ENCODE measurements at regions not wholly inside any gene's neighbourhood (a gene's known extent, or its start where the extent isn't known, plus 50 kb on each side); places are given as distances from the start of the nearest gene placed in this dataset.
"Not testable (repeated sequence)": the region's sequence is repeated elsewhere in the genome, so short reads cannot be mapped to it uniquely, and the experiment has no call there.

GRCh38 chr16:75821117-75821516, 94.8 kb upstream of the CPHXL start:
- ChIA-PET CTCF (ENCODE audit: low intra/inter-chr PET ratio, low total read pairs) (no interaction called here), POLR2A (no interaction called here)
- DNase-seq (ENCODE audit: low spot score) (no peak), ATAC-seq (no peak), FAIRE-seq (no peak)
- Histone ChIP-seq H4K20me1 (ENCODE audit: insufficient read depth, low read length) (no peaks in the 10 kb centered on the region), H3K36me3 (replicated peaks in 1 of 2; ENCODE audit: control insufficient read depth in 1 of 2, insufficient read depth in 2 of 2, low read length in 2 of 2) (no peaks in the 10 kb centered on the region), H3K4me3 (replicated peaks in 1 of 3; ENCODE audit: insufficient read depth in 1 of 3, low read depth in 2 of 3, low read length in 3 of 3) (no peak overlapping the region), H3K79me2 (ENCODE audit: insufficient read depth, low read length) (no peaks in the 10 kb centered on the region), H3K9me3 (ENCODE audit: low read length) (no peaks in the 10 kb centered on the region), H3K4me2 (ENCODE audit: low read depth, low read length) (no peak overlapping the region), H3K9ac (ENCODE audit: insufficient read depth, low read depth, low read length) (no peak overlapping the region), H3K27me3 (ENCODE audit: control insufficient read depth in 1 of 2, insufficient read depth in 2 of 2, low read length in 2 of 2) (peaks cover 0 to 12% of the 10 kb centered on the region in 2 experiments; a peak in 1 of 5 replicates), H3K27ac (ENCODE audit: extremely low read length, insufficient read depth, low read length) (no peak overlapping the region), H2AFZ (ENCODE audit: low read length) (no peak overlapping the region), H3K4me1 (ENCODE audit: insufficient read depth, low read length) (no peaks in the 10 kb centered on the region)
- in situ Hi-C loops (cut with HindIII; ENCODE audit: extremely low pct_ligation_motif_present, low pct_unique_long_range_greater_than_20kb): no loop called here
- intact Hi-C loops (cut with micrococcal nuclease; ENCODE audit: unreplicated experiment): no loop called here
- WGBS (ENCODE audit: low lambda C conversion rate): 1% methylated on average over 3 of the region's 3 CpGs
- TF ChIP-seq CREB1 (IDR thresholded peaks at IDR 0.05) (peak; percentile 41; the same call in 1 of the 2 replicates), CREB1 (CRISPR knock-in tag; IDR thresholded peaks at IDR 0.05) (no peak), ZNF224 (CRISPR knock-in tag; IDR thresholded peaks at IDR 0.05) (no peak)
- no TSS peak for BruUV-seq (replicated peaks)

GRCh38 chr16:75825750-75826149, 99.5 kb upstream of the CPHXL start:
- POLR2A ChIA-PET; ATAC-seq; H3K4me3 ChIP-seq (replicated peaks in 1 of 3; ENCODE audit: insufficient read depth in 1 of 3, low read depth in 2 of 3, low read length in 3 of 3); FAIRE-seq; CTCF ChIA-PET (ENCODE audit: low intra/inter-chr PET ratio, low total read pairs); H3K9me3 ChIP-seq (ENCODE audit: low read length); intact Hi-C loops (cut with micrococcal nuclease; ENCODE audit: unreplicated experiment); H3K4me1 ChIP-seq (ENCODE audit: insufficient read depth, low read length); in situ Hi-C loops (cut with HindIII; ENCODE audit: extremely low pct_ligation_motif_present, low pct_unique_long_range_greater_than_20kb); H3K36me3 ChIP-seq (replicated peaks in 1 of 2; ENCODE audit: control insufficient read depth in 1 of 2, insufficient read depth in 2 of 2, low read length in 2 of 2); H3K4me2 ChIP-seq (ENCODE audit: low read depth, low read length); BruUV-seq (replicated peaks); H2AFZ ChIP-seq (ENCODE audit: low read length); H3K27ac ChIP-seq (ENCODE audit: extremely low read length, insufficient read depth, low read length); H3K27me3 ChIP-seq (ENCODE audit: control insufficient read depth in 1 of 2, insufficient read depth in 2 of 2, low read length in 2 of 2); DNase-seq (ENCODE audit: low spot score); H3K79me2 ChIP-seq (ENCODE audit: insufficient read depth, low read length); H3K9ac ChIP-seq (ENCODE audit: insufficient read depth, low read depth, low read length); H4K20me1 ChIP-seq (ENCODE audit: insufficient read depth, low read length): not testable (repeated sequence)
- WGBS (ENCODE audit: low lambda C conversion rate): 34% methylated on average over 6 of the region's 6 CpGs

All from HepG2 (cell line).